ENCODE measurements at regions not wholly inside any gene's neighbourhood (a gene's known extent, or its start where the extent isn't known, plus 50 kb on each side); places are given as distances from the start of the nearest gene placed in this dataset.

GRCh38 chr18:24840640-24841039, 380.2 kb downstream of the HRH4 start:
- no peak for DNase-seq

DNA sequence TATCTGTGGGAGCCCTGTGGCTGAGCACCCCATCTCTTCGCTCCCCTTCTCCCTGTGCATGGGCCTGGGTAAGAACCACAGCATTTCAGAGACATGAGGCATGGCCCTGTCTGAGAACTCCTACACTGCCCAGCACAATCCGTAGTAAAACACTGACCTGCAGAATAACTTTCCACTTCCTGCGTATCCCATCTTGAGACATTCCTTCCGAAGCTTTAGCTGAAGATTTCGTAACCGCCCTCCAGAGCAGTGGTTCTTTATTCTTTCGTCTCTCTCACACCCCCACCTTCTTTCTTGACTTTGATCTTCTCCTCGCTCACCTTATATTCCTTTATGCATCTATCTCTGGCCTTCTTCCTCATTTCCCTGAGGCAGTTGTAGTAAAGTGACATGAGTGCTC, 381.1 kb downstream of the HRH4 start:
- DNase-seq = no peak

GRCh38 chr18:24843123-24843522, 382.7 kb downstream of the HRH4 start:
- no peak for DNase-seq

DNA sequence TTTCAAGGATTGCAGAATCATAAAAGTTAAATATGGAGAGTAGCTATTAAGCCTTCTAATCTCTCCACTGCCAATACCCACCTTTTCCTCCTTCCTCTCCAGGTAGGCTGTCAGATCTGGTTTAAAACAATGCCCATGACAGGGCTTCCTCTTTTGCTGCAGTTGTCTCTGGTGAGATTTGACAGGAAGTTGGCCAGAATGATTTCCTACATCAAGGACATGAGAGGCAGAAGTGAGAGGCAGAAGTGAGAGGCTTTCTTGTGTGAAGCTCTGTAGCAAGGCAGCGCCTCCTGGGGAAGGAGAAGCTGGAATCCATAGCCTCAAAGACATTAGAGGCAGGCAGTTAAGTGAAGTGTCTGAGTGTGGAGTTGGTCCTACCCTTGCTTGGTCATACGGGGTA, 385.7 kb downstream of the HRH4 start:
- DNase-seq = no peak

DNA sequence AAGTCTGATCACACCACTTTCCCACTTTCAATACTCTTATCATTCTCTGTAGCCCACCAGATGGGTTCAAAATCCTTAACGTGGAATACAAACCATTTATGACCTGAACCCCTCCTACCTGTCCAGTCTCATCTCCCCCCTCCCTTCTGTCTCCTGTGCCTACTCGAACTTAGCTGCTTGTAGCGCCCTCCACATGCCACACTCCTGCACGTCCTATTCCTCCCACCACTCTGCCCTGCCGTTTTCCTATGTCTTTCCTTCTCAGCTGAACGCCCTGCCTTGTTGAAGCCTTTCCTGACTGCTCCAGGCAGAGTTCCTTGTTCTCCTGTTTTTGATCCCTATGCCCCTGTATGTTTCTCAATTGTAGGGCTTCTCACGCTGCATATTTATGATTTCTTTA, 390.1 kb downstream of the HRH4 start:
- DNase-seq = no peak

DNA sequence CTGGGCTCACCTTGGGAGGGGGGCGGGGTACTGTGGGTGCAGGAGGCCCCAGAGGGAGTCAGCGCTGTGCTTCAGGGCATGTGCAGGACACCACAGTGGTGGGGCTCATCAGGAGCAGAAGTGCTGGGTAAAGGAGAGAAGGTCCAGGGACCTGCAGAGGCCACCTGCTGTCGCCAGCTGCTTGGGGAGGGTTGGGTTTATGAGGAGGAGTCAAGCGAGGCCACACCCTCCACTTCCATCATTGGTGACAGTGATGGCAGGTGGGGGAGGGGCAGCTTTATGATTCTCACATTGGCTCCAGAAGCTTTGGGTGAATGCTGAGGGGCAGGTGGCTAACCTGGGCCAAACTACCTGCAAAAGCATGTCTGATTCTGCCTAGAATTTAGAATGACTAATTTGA, 392.6 kb downstream of the HRH4 start:
- no peak for DNase-seq

- no peak for DNase-seq
Measured at GRCh38 chr18:24860978-24861680, 400.7 kb downstream of the HRH4 start.

DNA sequence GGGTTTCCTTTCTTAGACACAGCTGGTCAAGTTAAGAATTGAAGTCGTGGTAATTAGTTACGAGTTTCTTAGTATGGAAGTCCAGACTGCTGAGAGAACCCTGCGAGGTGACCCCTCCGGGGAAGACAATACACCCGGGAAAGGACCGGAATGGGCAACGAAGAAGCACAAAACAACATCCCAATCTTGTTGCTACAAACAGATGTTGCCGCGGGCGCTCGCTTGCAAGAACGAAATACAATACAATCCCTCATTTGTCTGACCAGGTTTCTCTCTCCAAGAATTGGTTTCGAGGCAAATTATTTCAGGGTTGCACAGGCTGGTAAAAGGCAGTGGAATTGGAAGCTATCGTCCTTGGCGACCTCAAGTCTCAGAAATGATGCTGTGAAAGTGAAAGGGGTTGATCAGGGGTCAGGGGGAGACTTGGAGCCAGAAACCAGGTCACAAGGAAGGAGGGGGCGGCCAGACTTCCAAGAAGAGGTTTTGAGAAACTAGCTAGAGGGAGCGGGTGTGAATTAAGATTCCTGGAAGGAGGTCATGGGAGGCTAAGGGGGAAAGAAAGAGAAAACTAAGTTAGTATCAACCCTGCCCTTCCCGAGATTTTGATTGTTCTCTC, 401.9 kb downstream of the HRH4 start:
- no peak for DNase-seq

GRCh38 chr18:24868311-24868710, 407.9 kb downstream of the HRH4 start:
- no peak for DNase-seq

DNA sequence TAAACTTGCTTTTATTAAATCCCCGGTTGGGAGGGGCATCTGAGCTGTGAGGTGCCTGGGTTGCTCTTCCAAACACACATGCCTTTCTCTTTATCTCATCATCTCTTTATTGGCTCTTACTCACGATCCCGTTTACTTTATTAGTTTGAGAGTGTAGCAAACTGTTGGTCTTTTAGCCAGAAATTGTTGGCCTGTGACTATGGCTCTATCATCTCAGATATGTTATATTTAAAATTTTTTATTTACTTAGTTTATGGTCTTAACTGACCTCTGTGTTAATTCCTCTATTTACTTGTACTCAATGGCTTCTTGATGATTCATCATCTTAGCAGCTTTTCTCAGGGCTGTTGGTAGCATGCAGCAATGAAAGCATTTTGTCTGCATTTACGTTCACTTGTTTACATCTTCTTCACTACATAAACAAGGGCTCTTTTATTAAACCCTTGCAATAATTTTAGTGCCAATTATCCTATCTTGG, 408.4 kb downstream of the HRH4 start:
- DNase-seq = peak; percentile 27

- no peak for DNase-seq
Measured at GRCh38 chr18:24869285-24869684, 408.8 kb downstream of the HRH4 start.

DNA sequence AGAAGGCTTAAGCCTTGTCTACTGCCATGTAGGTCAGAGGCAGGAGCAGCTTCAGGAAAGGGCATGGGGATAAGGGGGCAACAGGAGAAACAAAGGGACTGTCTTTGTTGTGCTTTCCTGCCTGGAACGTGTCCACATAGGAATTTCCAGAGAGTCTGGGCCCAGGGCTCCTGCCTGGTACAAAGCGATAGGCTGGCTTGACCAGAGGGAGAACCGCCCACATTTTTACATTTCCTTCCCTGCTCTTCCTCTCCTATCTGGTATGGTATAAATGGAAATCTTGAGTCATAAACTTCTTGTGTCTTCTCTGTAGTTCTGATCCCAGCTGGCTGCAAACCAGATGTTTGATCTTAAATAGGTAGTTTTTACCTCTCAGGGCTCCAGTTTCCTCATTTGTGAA, 414.8 kb downstream of the HRH4 start:
- DNase-seq = no peak

DNA sequence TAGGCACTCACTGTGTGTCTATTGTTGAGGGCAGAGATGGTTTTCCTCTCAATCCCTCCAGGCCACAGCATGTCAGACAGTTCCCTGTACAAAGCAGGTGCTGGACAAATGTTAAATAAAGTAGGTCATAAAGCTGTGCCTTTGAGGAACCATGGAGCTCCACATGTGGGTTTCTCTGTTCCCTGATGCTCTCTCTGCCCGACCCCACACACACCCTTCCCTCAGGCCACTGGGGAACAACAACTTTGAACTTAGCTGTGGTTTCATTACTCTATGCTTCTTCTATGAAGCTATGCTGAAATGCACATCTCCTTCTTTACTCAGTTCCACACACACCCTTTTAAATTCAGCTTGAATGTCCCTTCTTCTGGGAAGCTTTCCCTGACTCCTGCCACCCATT, 415.3 kb downstream of the HRH4 start:
- DNase-seq = no peak

GRCh38 chr18:24876266-24876665, 415.8 kb downstream of the HRH4 start:
- DNase-seq = no peak

DNA sequence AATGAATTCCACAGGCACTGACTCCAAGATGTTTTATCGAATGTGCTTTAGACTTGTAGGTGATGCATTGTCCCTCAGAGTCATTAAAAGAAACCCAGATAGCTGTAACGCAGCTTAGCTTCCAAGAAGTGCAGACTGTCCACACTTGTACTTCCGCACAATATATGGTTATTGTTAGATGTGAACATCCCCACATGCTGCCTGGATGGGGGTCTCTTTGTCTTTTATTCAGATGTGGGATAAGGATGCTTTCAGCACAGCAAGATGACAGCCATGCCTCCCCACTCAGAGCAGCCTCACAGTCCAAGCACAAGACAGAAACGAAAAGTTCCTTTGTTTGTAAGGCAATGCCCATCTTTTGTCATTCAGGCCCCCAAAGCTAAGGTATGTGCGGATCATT, 416.6 kb downstream of the HRH4 start:
- DNase-seq = no peak

DNA sequence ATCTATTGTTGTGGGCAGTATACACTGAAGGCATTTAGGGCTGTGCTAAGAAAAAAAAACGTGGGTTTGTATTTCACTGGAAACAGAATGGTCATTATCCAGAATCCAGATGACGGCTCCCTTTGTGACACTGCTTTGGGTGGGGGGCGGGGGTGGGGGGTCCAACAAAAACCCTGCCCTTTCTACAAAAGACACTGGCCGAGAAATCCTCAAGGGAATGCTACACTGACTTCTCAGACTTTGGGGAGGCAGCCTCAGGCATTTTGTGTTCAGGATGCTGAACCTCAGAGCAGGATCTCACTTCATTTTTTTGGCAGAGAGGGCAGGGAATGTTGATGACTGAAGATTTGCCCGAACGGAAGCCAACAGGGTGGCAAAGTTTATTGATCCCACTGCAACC, 417.1 kb downstream of the HRH4 start:
- DNase-seq = no peak

DNA sequence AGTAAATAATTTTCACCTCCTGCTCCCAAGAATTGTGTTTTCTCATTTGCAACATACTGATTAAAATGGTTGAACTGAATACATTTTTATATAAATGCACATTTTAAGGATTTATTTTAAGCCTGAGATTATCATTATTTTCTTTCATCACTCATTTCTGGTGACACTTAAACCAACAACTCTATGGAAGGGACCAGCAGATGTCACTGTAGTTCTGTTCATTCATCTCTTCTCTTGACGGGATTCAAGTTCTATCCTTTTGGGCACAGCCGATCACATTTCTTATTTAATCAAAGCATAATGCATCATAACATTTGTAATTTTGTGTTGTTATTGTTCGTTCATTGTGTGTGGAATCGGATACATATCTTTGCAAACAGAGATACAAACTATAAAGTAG, 417.9 kb downstream of the HRH4 start:
- DNase-seq = peak; percentile 77

- DNase-seq = no peak
Measured at GRCh38 chr18:24885276-24885675, 424.8 kb downstream of the HRH4 start.

DNA sequence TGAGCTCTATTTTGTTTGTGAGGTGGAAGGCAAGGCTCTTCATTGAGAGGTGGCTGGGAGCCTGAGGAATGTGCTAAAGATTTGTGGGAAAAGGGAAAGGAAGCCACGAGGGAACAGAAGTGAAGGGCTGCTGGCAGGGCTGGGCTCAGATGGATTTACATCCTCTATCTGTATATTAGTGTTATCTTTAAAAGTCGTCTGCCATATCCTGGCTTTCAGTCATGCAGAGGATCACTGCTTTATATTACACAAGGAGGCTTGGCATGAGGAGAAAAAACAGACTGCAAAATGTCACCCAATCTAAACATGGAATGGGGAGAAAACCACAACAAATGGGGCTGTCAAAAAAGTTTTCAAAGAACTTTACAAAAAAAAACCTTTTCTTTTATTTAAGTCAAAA, 434.4 kb downstream of the HRH4 start:
- DNase-seq = no peak

- no peak for DNase-seq
Measured at GRCh38 chr18:24897461-24897860, 437.0 kb downstream of the HRH4 start.

GRCh38 chr18:24910221-24910620, 441.7 kb downstream of the ZNF521 start:
- DNase-seq = no peak

GRCh38 chr18:24913507-24914170, 438.3 kb downstream of the ZNF521 start:
- no peak for DNase-seq

- DNase-seq = no peak
Measured at GRCh38 chr18:24914171-24914525, 437.8 kb downstream of the ZNF521 start.

GRCh38 chr18:24914685-24915084, 437.3 kb downstream of the ZNF521 start:
- no peak for DNase-seq

DNA sequence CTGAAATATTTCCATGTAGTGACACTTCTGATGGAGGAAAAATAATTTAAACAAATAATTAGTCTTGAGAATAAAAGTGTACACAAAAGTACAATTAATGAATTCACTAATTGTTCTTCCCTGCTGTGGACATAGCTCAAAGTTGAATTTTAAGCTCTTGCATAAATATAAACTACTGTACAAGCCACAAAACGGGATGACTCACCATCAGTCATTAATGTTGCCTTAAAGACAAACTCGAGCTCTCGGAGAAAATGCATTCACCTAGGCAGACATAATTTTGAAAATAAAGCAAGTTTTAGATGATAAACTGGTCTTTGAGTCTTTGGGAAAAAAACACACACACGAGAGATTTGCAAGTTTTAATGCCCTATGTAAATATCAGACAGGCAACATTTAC, 436.4 kb downstream of the ZNF521 start:
- no peak for DNase-seq
